Endothelial cell of umbilical vein (primary cell): ENCODE measurements at regions not wholly inside any gene's neighbourhood (a gene's known extent, or its start where the extent isn't known, plus 50 kb on each side); places are given as distances from the start of the nearest gene placed in this dataset.

Experiments used
- BruUV-seq: library from RNA; stranded (reverse); fragments of 400-500 nt; replicated peaks from 2 replicates; lab custom pipeline; 2021; lab: Mats Ljungman, UMichigan
- CTCF ChIA-PET: fragments of 300-600, 350-600 bp; sonication (Branson Sonifier 250); formaldehyde crosslinking; loops from one replicate; lab custom pipeline; 2021; ENCODE audit warnings: antibody characterized with exemption, inconsistent platforms; lab: Charles Lee
- POLR2A ChIA-PET: fragments of 300-600, 350-600 bp; sonication (Branson Sonifier 250); formaldehyde crosslinking; loops from one replicate; lab custom pipeline; 2021; ENCODE audit warnings: antibody characterized with exemption, inconsistent platforms; lab: Charles Lee
- DNase-seq: peaks from one replicate; pipeline ENCODE4 v3.0.0-alpha.2; 2011; ENCODE audit warnings: low read depth, low spot score
- FAIRE-seq: peaks from 2 replicates; lab custom pipeline; 2011; peaks lifted over from hg19 to GRCh38; lab: Jason Lieb, UNC
- H2AFZ ChIP-seq: 2 replicates; pipeline ENCODE4 v1.6.0; 2012; ENCODE audit warnings: low read depth, low read length, control low read depth, inconsistent platforms
- H3K27ac ChIP-seq: 2 replicates; pipeline ENCODE4 v1.5.1; 2011; ENCODE audit warnings: low read depth, mild to moderate bottlenecking, control low read depth, low read length, moderate library complexity; ENCODE audit not compliant: insufficient read depth
- H3K27me3 ChIP-seq, 2 experiments: 2 replicates each; pipeline versions ENCODE4 v1.6.0 to v1.6.1; 2011; ENCODE audit warnings: low read length in 2 of 2, mixed read lengths in 1 of 2; ENCODE audit not compliant: control insufficient read depth in 2 of 2, insufficient read depth in 2 of 2
- H3K36me3 ChIP-seq, 2 experiments: 2 replicates in 1 of 2; 3 replicates in 1 of 2; pipeline ENCODE4 v1.5.1; 2011; ENCODE audit warnings: low read length in 2 of 2, mild to moderate bottlenecking in 1 of 2, moderate library complexity in 1 of 2; ENCODE audit not compliant: control insufficient read depth in 2 of 2, insufficient read depth in 2 of 2; ENCODE audit errors: extremely low read depth in 1 of 2
- H3K4me1 ChIP-seq: 3 replicates; pipeline ENCODE4 v1.5.1; 2011; ENCODE audit warnings: mild to moderate bottlenecking, low read length; ENCODE audit not compliant: control insufficient read depth, insufficient read depth; ENCODE audit errors: extremely low read depth
- H3K4me2 ChIP-seq: 2 replicates; pipeline ENCODE4 v1.6.1; 2011; ENCODE audit warnings: low read length, control low read depth, mixed read lengths; ENCODE audit not compliant: insufficient read depth
- H3K4me3 ChIP-seq, 3 experiments: fragments of 200-600 bp in 1 of 3; sonication (generic), shearing (Covaris generic) in 1 of 3; replicated peaks in 1 of 3; 2 replicates each; pipeline ENCODE4 v1.5.1; 2011 to 2016; ENCODE audit warnings: control low read depth in 3 of 3, low read length in 3 of 3, mild to moderate bottlenecking in 2 of 3, inconsistent platforms in 1 of 3, low read depth in 1 of 3, moderate library complexity in 1 of 3; ENCODE audit not compliant: insufficient read depth in 1 of 3
- H3K79me2 ChIP-seq: 2 replicates; pipeline ENCODE4 v1.6.0; 2012; ENCODE audit warnings: low read length, inconsistent platforms; ENCODE audit not compliant: control insufficient read depth, insufficient read depth
- H3K9ac ChIP-seq: replicated peaks from 2 replicates; pipeline ENCODE3; 2011; ENCODE audit warnings: low read length, control low read depth; ENCODE audit not compliant: insufficient read depth; ENCODE audit errors: extremely low read depth
- H3K9me1 ChIP-seq: replicated peaks from 3 replicates; pipeline ENCODE4 v1.6.0; 2011; ENCODE audit warnings: mild to moderate bottlenecking, low read length; ENCODE audit not compliant: control insufficient read depth, insufficient read depth; ENCODE audit errors: extremely low read depth
- H3K9me3 ChIP-seq: replicated peaks from 2 replicates; pipeline ENCODE4 v1.5.1; 2012; ENCODE audit warnings: low read length, inconsistent platforms; ENCODE audit not compliant: control insufficient read depth, insufficient read depth
- H4K20me1 ChIP-seq: replicated peaks from 2 replicates; pipeline ENCODE3; 2011; ENCODE audit warnings: mild to moderate bottlenecking, low read length; ENCODE audit not compliant: control insufficient read depth, insufficient read depth; ENCODE audit errors: extremely low read depth
- CTCF ChIP-seq, 2 donors: IDR thresholded peaks; 1 replicate in 1 of 2; 2 replicates in 1 of 2; pipeline ENCODE4 v1.5.1; 2011; ENCODE audit warnings: low read length in 2 of 2, mild to moderate bottlenecking in 2 of 2, moderate library complexity in 2 of 2, control low read depth in 1 of 2, inconsistent platforms in 1 of 2, low read depth in 1 of 2; ENCODE audit not compliant: insufficient read depth in 1 of 2; ENCODE audit errors: extremely low read depth in 1 of 2
- EZH2 ChIP-seq: IDR thresholded peaks from 2 replicates; pipeline ENCODE4 v1.6.1; 2012; ENCODE audit warnings: borderline replicate concordance, low read depth, mild to moderate bottlenecking, moderate library complexity, low read length, inconsistent platforms; ENCODE audit not compliant: severe bottlenecking
- FOS ChIP-seq: IDR thresholded peaks from 2 replicates; pipeline ENCODE4 v1.6.1; 2011; ENCODE audit warnings: mild to moderate bottlenecking, low read length, moderate library complexity, borderline replicate concordance; ENCODE audit not compliant: insufficient read depth
- GATA2 ChIP-seq: IDR thresholded peaks from 2 replicates; pipeline ENCODE4 v1.7.0; 2011; ENCODE audit warnings: low read depth, mild to moderate bottlenecking, moderate library complexity, mixed read lengths, low read length; ENCODE audit not compliant: insufficient read length, insufficient read depth
- JUN ChIP-seq: IDR thresholded peaks from 2 replicates; pipeline ENCODE4 v1.6.1; 2011; ENCODE audit warnings: borderline replicate concordance, low read depth; ENCODE audit not compliant: insufficient read length, insufficient read depth
- MAX ChIP-seq: IDR thresholded peaks from 2 replicates; pipeline ENCODE4 v1.6.1; 2011; ENCODE audit not compliant: insufficient read depth, insufficient read length
- MYC ChIP-seq: IDR thresholded peaks from one replicate; pipeline ENCODE4 v1.6.1; 2011; ENCODE audit warnings: mild to moderate bottlenecking, low read depth, low read length
- POLR2A ChIP-seq: IDR thresholded peaks from 2 replicates; pipeline ENCODE4 v1.6.1; 2012; ENCODE audit warnings: low read depth, mild to moderate bottlenecking, control low read depth, low read length
- POLR2AphosphoS5 ChIP-seq: IDR thresholded peaks from 2 replicates; pipeline ENCODE4 v1.6.1; 2012; ENCODE audit warnings: low read depth, mild to moderate bottlenecking, control low read depth, low read length, moderate library complexity; ENCODE audit not compliant: insufficient read depth
- dilution Hi-C: fragments of 300-500 bp; cut with MboI; formaldehyde crosslinking; loops from one replicate; pipeline ENCODE4 v1.15.0; 2019; ENCODE audit warnings: low sequenced_read_pairs; ENCODE audit not compliant: extremely low pct_ligation_motif_present
- intact Hi-C: fragments of 100-400 bp; cut with micrococcal nuclease; formaldehyde crosslinking; loops from one replicate; pipeline ENCODE4 v1.10.0; 2022

- FAIRE-seq, result no peak
- no peak overlapping the region for H3K27ac ChIP-seq
- H3K36me3 ChIP-seq, result no peaks in the 10 kb centered on the region
- peaks cover 23% of the 10 kb centered on the region for H3K4me1 ChIP-seq
- no peaks in the 10 kb centered on the region for H3K79me2 ChIP-seq
- no peaks in the 10 kb centered on the region for H3K27me3 ChIP-seq
- no peak overlapping the region for H3K4me2 ChIP-seq
- BruUV-seq, result no TSS peak
- dilution Hi-C loops, result no loop called here
- intact Hi-C loops, result no loop called here
- no peak overlapping the region for H3K4me3 ChIP-seq
- no peaks in the 10 kb centered on the region for H3K9me1 ChIP-seq
- no peak overlapping the region for H2AFZ ChIP-seq
- no peak overlapping the region for H3K9ac ChIP-seq
- ChIA-PET POLR2A (no interaction called here), CTCF (interaction anchor here (1.3 kb wide), 1 partner anchor 16 kb away, joined by 3 read pairs; no protein-coding TSS in a partner anchor)
- DNase-seq, result no peak
- H4K20me1 ChIP-seq, result no peaks in the 10 kb centered on the region
- H3K9me3 ChIP-seq, result no peaks in the 10 kb centered on the region
- TF ChIP-seq POLR2A (no peak), JUN (no peak), EZH2 (no peak), MYC (no peak), FOS (no peak)
Observed at GRCh38 chr9:89802781-89803355, 198.1 kb downstream of the GADD45G start.

- no peaks in the 10 kb centered on the region for H3K79me2 ChIP-seq
- H3K9me3 ChIP-seq, result no peaks in the 10 kb centered on the region
- no peak for DNase-seq
- no peak for FAIRE-seq
- ChIA-PET POLR2A (no interaction called here), CTCF (no interaction called here)
- H4K20me1 ChIP-seq, result no peaks in the 10 kb centered on the region
- dilution Hi-C loops, result no loop called here
- no peak overlapping the region for H3K4me3 ChIP-seq
- BruUV-seq, result no TSS peak
- no peak overlapping the region for H3K4me2 ChIP-seq
- H3K4me1 ChIP-seq, result peaks cover 29% of the 10 kb centered on the region
- H3K9me1 ChIP-seq, result no peaks in the 10 kb centered on the region
- H3K27me3 ChIP-seq, result no peaks in the 10 kb centered on the region
- no peak overlapping the region for H3K9ac ChIP-seq
- H3K27ac ChIP-seq, result no peak overlapping the region
- H3K36me3 ChIP-seq, result no peaks in the 10 kb centered on the region
- no peak overlapping the region for H2AFZ ChIP-seq
- TF ChIP-seq MAX, result no peak
- TF ChIP-seq GATA2, result no peak
- TF ChIP-seq FOS, result no peak
- TF ChIP-seq MYC, result no peak
- no peak for TF ChIP-seq EZH2
- no peak for TF ChIP-seq POLR2A
- no peak for TF ChIP-seq CTCF (IDR thresholded peaks at IDR 0.05; ENCODE audit: extremely low read depth in 1 of 2, insufficient read depth in 1 of 2, low read depth in 1 of 2, low read length in 2 of 2)
- TF ChIP-seq JUN, result no peak
- TF ChIP-seq POLR2AphosphoS5, result no peak
- intact Hi-C loops, result no loop called here
Observed at GRCh38 chr9:89803403-89803802, 198.6 kb downstream of the GADD45G start.
